Mesothelial cell of epicardium (in vitro differentiated cells): ENCODE measurements at regions not wholly inside any gene's neighbourhood (a gene's known extent, or its start where the extent isn't known, plus 50 kb on each side); places are given as distances from the start of the nearest gene placed in this dataset.
A peak's percentile ranks its signal among the peaks of the same experiment; 100 is the strongest.
"Not testable (repeated sequence)": the region's sequence is repeated elsewhere in the genome, so short reads cannot be mapped to it uniquely, and the experiment has no call there.

Source experiments
- DNase-seq, 2 experiments: peaks; one replicate each; pipeline ENCODE4 v3.0.0; 2021; ENCODE audit warnings: low spot score in 2 of 2; ENCODE audit not compliant: unreplicated experiment in 2 of 2
- H3K27ac Mint-ChIP-seq: 2 replicates; pipeline ENCODE4 v1.8.0; 2021; ENCODE audit warnings: mixed read lengths
- H3K27me3 Mint-ChIP-seq: 2 replicates; pipeline ENCODE4 v1.8.0; 2021; ENCODE audit warnings: low read depth, mixed read lengths
- H3K36me3 Mint-ChIP-seq: 2 replicates; pipeline ENCODE4 v1.8.0; 2021; ENCODE audit warnings: mixed read lengths
- H3K4me1 Mint-ChIP-seq: 2 replicates; pipeline ENCODE4 v1.8.0; 2021; ENCODE audit warnings: mixed read lengths
- H3K4me3 Mint-ChIP-seq: 2 replicates; pipeline ENCODE4 v1.8.0; 2021; ENCODE audit warnings: mild to moderate bottlenecking, moderate library complexity, mixed read lengths
- H3K9me3 Mint-ChIP-seq: 2 replicates; pipeline ENCODE4 v1.8.0; 2021; ENCODE audit warnings: mixed read lengths
- TF ChIP-seq, protein P1 (sequence below): fragments of 200-600 bp; sonication (generic); IDR thresholded peaks from one replicate; pipeline ENCODE4 v1.5.0; 2021; ENCODE audit warnings: antibody characterized with exemption; ENCODE audit not compliant: unreplicated experiment

DNA sequence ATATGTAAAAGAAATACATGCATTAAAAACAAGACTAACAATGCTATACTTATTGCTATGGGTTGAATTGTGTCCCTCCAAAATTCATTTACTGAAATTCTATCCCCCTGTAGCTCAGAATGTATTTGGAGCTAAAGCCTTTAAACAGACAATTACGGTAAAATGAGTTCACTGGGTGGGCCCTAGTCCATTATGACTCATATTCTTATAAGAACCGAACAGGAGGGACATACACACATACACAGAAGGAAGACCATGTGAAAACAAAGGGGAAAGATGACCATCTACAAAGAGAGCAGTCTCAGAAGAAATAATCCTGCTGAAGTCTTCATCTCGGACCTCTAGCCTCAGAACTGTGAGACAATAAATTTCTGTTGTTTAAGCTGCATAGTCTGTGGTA lies 77.1 kb upstream of the ANKS1B start:
- Mint-ChIP-seq H3K27ac (no peak overlapping the region), H3K4me3 (no peak overlapping the region), H3K36me3 (peaks cover 36% of the 10 kb centered on the region), H3K4me1 (peaks cover 11% of the 10 kb centered on the region), H3K27me3 (no peaks in the 10 kb centered on the region), H3K9me3 (peaks cover 23% of the 10 kb centered on the region)
- TF ChIP-seq, protein P1, sequence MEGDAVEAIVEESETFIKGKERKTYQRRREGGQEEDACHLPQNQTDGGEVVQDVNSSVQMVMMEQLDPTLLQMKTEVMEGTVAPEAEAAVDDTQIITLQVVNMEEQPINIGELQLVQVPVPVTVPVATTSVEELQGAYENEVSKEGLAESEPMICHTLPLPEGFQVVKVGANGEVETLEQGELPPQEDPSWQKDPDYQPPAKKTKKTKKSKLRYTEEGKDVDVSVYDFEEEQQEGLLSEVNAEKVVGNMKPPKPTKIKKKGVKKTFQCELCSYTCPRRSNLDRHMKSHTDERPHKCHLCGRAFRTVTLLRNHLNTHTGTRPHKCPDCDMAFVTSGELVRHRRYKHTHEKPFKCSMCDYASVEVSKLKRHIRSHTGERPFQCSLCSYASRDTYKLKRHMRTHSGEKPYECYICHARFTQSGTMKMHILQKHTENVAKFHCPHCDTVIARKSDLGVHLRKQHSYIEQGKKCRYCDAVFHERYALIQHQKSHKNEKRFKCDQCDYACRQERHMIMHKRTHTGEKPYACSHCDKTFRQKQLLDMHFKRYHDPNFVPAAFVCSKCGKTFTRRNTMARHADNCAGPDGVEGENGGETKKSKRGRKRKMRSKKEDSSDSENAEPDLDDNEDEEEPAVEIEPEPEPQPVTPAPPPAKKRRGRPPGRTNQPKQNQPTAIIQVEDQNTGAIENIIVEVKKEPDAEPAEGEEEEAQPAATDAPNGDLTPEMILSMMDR, result no peak
- no peak for DNase-seq

DNA sequence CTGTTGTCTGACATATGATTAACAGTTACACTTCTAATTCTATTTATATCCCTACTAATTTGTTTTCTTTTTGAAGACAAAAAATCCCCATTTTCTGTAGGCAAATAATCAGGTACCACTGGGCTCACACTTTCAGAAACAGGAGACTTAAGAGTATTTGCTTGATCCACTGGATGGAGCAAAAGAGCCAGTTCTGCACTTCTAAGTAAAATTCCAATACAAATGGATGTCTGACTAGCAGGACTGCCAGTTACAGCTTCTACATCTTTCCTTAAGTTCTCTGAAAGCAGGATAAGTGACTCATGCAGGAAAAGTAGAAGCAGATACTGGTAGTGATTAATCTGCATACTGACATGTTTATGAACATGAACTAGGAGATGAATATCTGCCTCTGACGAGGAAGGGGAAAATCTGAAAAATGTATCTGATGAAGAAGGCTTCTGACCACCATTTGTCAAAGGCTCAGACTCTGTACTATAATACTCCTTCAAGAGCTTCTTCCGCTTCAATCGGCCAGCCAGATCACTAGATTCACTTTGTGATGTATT lies 73.8 kb upstream of the ANKS1B start:
- no peak for DNase-seq
- H3K36me3 Mint-ChIP-seq, result peaks cover 16% of the 10 kb centered on the region
- peak overlapping the region; percentile 24 for H3K27ac Mint-ChIP-seq
- H3K27me3 Mint-ChIP-seq, result no peaks in the 10 kb centered on the region
- peaks cover 18% of the 10 kb centered on the region for H3K4me1 Mint-ChIP-seq
- no peak overlapping the region for H3K4me3 Mint-ChIP-seq
- TF ChIP-seq, protein P1, result no peak
- H3K9me3 Mint-ChIP-seq, result peaks cover under 1% of the 10 kb centered on the region

DNA sequence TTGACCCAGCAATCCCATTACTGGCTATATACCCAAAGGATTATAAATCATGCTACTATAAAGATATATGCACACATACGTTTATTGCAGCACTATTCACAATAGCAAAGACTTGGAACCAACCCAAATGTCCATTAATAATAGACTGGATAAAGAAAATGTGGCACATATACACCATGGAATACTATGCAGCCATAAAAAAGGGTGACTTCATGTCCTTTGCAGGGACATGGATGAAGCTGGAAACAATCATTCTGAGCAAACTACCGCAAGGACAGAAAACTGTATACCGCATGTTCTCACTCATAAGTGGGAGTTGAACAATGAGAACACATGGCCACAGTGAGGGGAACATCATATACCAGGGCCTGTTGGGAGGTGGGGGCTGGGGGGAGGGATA lies 61.5 kb upstream of the ANKS1B start:
- H3K4me1 Mint-ChIP-seq, H3K27me3 Mint-ChIP-seq, H3K9me3 Mint-ChIP-seq, H3K27ac Mint-ChIP-seq, DNase-seq, H3K4me3 Mint-ChIP-seq: not testable (repeated sequence)
- H3K36me3 Mint-ChIP-seq, result peaks cover 41% of the 10 kb centered on the region

DNA sequence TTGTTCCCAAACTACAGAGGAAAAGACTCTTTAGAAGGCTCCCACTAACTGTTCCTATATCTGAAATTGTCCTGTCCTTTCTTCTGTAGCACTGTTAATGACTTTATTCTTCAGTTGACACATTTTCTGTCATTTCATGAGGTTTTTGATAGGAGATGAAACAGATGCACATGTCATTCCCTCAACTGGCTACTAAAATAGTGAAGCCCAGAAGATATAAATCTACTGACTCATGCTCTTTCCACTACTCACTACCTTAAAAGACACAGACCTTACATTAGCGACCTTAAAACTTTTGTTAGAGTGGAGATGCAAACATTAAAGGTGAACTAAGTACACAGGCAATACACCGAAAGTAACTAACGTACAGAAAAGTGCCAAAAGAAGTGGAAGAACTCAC lies 59.5 kb upstream of the ANKS1B start:
- H3K4me3 Mint-ChIP-seq, result no peak overlapping the region
- H3K4me1 Mint-ChIP-seq, result no peaks in the 10 kb centered on the region
- TF ChIP-seq, protein P1, result no peak
- H3K36me3 Mint-ChIP-seq, result peaks cover 44% of the 10 kb centered on the region
- H3K27ac Mint-ChIP-seq, result no peak overlapping the region
- H3K27me3 Mint-ChIP-seq, result no peaks in the 10 kb centered on the region
- no peak for DNase-seq
- H3K9me3 Mint-ChIP-seq, result no peaks in the 10 kb centered on the region

DNA sequence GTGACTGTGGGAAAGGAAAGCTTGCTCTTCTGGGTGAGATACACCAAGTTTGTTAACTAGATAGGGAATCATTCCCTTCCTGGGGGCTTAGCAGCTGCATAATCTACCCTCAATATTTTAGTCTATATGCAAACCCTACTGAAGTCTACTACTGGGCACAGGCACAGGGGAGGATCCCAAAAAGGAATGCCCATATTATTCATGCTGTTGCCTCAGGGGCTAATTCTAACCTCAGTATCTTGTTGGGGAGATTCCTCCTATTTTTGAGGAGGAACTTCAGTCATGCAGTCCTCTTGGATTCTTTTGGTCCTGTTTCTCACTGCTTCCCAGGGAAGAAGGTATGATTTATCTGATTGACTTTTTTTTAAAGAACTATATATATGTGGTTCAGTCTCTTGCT lies 58.9 kb upstream of the ANKS1B start:
- no peak overlapping the region for H3K27ac Mint-ChIP-seq
- H3K9me3 Mint-ChIP-seq, result no peaks in the 10 kb centered on the region
- TF ChIP-seq, protein P1, result no peak
- DNase-seq, result no peak
- H3K4me3 Mint-ChIP-seq, result no peak overlapping the region
- H3K4me1 Mint-ChIP-seq, result no peaks in the 10 kb centered on the region
- H3K36me3 Mint-ChIP-seq, result peaks cover 46% of the 10 kb centered on the region
- no peaks in the 10 kb centered on the region for H3K27me3 Mint-ChIP-seq
